Vagina (tissue), 2 donors: ENCODE measurements at regions not wholly inside any gene's neighbourhood (a gene's known extent, or its start where the extent isn't known, plus 50 kb on each side); places are given as distances from the start of the nearest gene placed in this dataset.
A peak's percentile ranks its signal among the peaks of the same experiment; 100 is the strongest.
"Not testable (repeated sequence)": the region's sequence is repeated elsewhere in the genome, so short reads cannot be mapped to it uniquely, and the experiment has no call there.

Source experiments
- DNase-seq, 2 donors: peaks; one replicate each; pipeline ENCODE4 v3.0.0-alpha.2; 2017; ENCODE audit errors: extremely low spot score in 2 of 2
- H3K27ac ChIP-seq: fragments of 200-600 bp; sonication (generic); one replicate; pipeline ENCODE4 v1.5.1; 2019
- H3K27me3 ChIP-seq: fragments of 200-600 bp; sonication (generic); one replicate; pipeline ENCODE4 v1.5.1; 2019
- H3K36me3 ChIP-seq, 2 donors: fragments of 200-600 bp; sonication (generic); one replicate each; pipeline ENCODE4 v1.5.1; 2017 to 2019
- H3K4me1 ChIP-seq: fragments of 200-600 bp; sonication (generic); one replicate; pipeline ENCODE4 v1.5.1; 2019
- H3K4me3 ChIP-seq, 2 donors: fragments of 200-600 bp; sonication (generic); 1 replicate in 1 of 2; 2 replicates in 1 of 2; pipeline ENCODE4 v1.5.1; 2016 to 2019
- H3K9me3 ChIP-seq: fragments of 200-600 bp; sonication (generic); one replicate; pipeline ENCODE4 v1.5.1; 2019
- CTCF ChIP-seq, 3 experiments: fragments of 450-650 bp in 2 of 3; fragments of 200-600 bp in 1 of 3; sonication (generic) in 1 of 3; IDR thresholded peaks; one replicate each; pipeline ENCODE4 v1.5.1; 2017 to 2019; ENCODE audit warnings: antibody characterized with exemption in 3 of 3, mild to moderate bottlenecking in 2 of 3, moderate library complexity in 2 of 3
- POLR2A ChIP-seq, 2 donors: fragments of 450-650 bp; IDR thresholded peaks; one replicate each; pipeline ENCODE4 v1.6.1; 2017; ENCODE audit warnings: antibody characterized with exemption in 2 of 2, mild to moderate bottlenecking in 2 of 2, moderate library complexity in 2 of 2
- POLR2AphosphoS5 ChIP-seq, 2 donors: sonication (generic); formaldehyde crosslinking; IDR thresholded peaks; one replicate each; pipeline ENCODE4 v1.9.0; 2017; ENCODE audit warnings: antibody characterized with exemption in 2 of 2, mild to moderate bottlenecking in 2 of 2, low read depth in 1 of 2; ENCODE audit not compliant: insufficient read depth in 1 of 2
- intact Hi-C: fragments of 100-400 bp; cut with DNase I; formaldehyde crosslinking; loops from one replicate; pipeline ENCODE4 v1.15.1; 2023

GRCh38 chr9:110021891-110022290 is 186.1 kb downstream of the C9orf152 start:
- Histone ChIP-seq H3K27ac (no peak overlapping the region), H3K4me3 (no peak overlapping the region), H3K4me1 (no peaks in the 10 kb centered on the region), H3K27me3 (no peaks in the 10 kb centered on the region), H3K36me3 (no peaks in the 10 kb centered on the region), H3K9me3 (no peaks in the 10 kb centered on the region)
- intact Hi-C loops, result no loop called here
- TF ChIP-seq CTCF (IDR thresholded peaks at IDR 0.05), result no peak
- no peak for TF ChIP-seq POLR2A (IDR thresholded peaks at IDR 0.05)
- TF ChIP-seq POLR2AphosphoS5 (IDR thresholded peaks at IDR 0.05; ENCODE audit: insufficient read depth in 1 of 2, low read depth in 1 of 2), result no peak
- no peak for DNase-seq

GRCh38 chr9:110023221-110023620 is 184.7 kb downstream of the C9orf152 start:
- intact Hi-C loops, H3K9me3 ChIP-seq, H3K4me3 ChIP-seq, DNase-seq, H3K36me3 ChIP-seq, H3K27ac ChIP-seq, H3K4me1 ChIP-seq, H3K27me3 ChIP-seq: not testable (repeated sequence)

GRCh38 chr9:110025551-110026170 is 182.3 kb downstream of the C9orf152 start:
- no peaks in the 10 kb centered on the region for H3K4me1 ChIP-seq
- intact Hi-C loops, result no loop called here
- TF ChIP-seq POLR2A (IDR thresholded peaks at IDR 0.05), result no peak
- TF ChIP-seq CTCF (IDR thresholded peaks at IDR 0.05), result no peak
- TF ChIP-seq POLR2AphosphoS5 (IDR thresholded peaks at IDR 0.05; ENCODE audit: insufficient read depth in 1 of 2, low read depth in 1 of 2), result no peak
- no peak overlapping the region for H3K4me3 ChIP-seq
- H3K36me3 ChIP-seq, result no peaks in the 10 kb centered on the region
- no peaks in the 10 kb centered on the region for H3K27me3 ChIP-seq
- no peak for DNase-seq
- H3K9me3 ChIP-seq, result no peaks in the 10 kb centered on the region
- no peak overlapping the region for H3K27ac ChIP-seq

- intact Hi-C loops, result no loop called here
- Histone ChIP-seq H3K27me3 (no peaks in the 10 kb centered on the region), H3K36me3 (no peaks in the 10 kb centered on the region), H3K4me1 (no peaks in the 10 kb centered on the region), H3K27ac (no peak overlapping the region), H3K4me3 (no peak overlapping the region), H3K9me3 (no peaks in the 10 kb centered on the region)
- TF ChIP-seq POLR2AphosphoS5 (IDR thresholded peaks at IDR 0.05; ENCODE audit: insufficient read depth in 1 of 2, low read depth in 1 of 2), result peak in 1 of 2 donors; percentile 39
- TF ChIP-seq CTCF (IDR thresholded peaks at IDR 0.05), result no peak
- DNase-seq, result no peak
These were observed 180.3 kb downstream of the C9orf152 start for GRCh38 chr9:110027671-110028081.

GRCh38 chr9:110028271-110028670 is 179.7 kb downstream of the C9orf152 start:
- Histone ChIP-seq H3K9me3 (no peaks in the 10 kb centered on the region), H3K27ac (no peak overlapping the region), H3K4me1 (no peaks in the 10 kb centered on the region), H3K36me3 (no peaks in the 10 kb centered on the region), H3K4me3 (no peak overlapping the region), H3K27me3 (no peaks in the 10 kb centered on the region)
- TF ChIP-seq CTCF (IDR thresholded peaks at IDR 0.05), result no peak
- DNase-seq, result no peak
- intact Hi-C loops, result no loop called here

- intact Hi-C loops, result no loop called here
These were observed 179.3 kb downstream of the C9orf152 start for GRCh38 chr9:110028676-110029075.

More at GRCh38 chr9:110028676-110029075, 179.3 kb downstream of the C9orf152 start:
- Histone ChIP-seq H3K4me1 (no peaks in the 10 kb centered on the region), H3K9me3 (no peaks in the 10 kb centered on the region), H3K4me3 (no peak overlapping the region), H3K36me3 (no peaks in the 10 kb centered on the region), H3K27me3 (no peaks in the 10 kb centered on the region), H3K27ac (no peak overlapping the region)
- no peak for DNase-seq
- TF ChIP-seq POLR2AphosphoS5 (IDR thresholded peaks at IDR 0.05; ENCODE audit: insufficient read depth in 1 of 2, low read depth in 1 of 2) (no peak), POLR2A (IDR thresholded peaks at IDR 0.05) (no peak)
